Suprapubic skin (tissue), 4 donors: ENCODE measurements at regions not wholly inside any gene's neighbourhood (a gene's known extent, or its start where the extent isn't known, plus 50 kb on each side); places are given as distances from the start of the nearest gene placed in this dataset.

Source experiments
- DNase-seq, 2 donors: peaks; one replicate each; pipeline ENCODE4 v3.0.0-alpha.2; 2019; ENCODE audit warnings: low spot score in 2 of 2
- H3K27ac ChIP-seq: fragments of 200-600 bp; sonication (generic); one replicate; pipeline ENCODE4 v1.5.1; 2019
- H3K27me3 ChIP-seq: fragments of 200-600 bp; sonication (generic); one replicate; pipeline ENCODE4 v1.5.1; 2019
- H3K36me3 ChIP-seq: fragments of 200-600 bp; sonication (generic); one replicate; pipeline ENCODE4 v1.5.1; 2019
- H3K4me1 ChIP-seq: fragments of 200-600 bp; sonication (generic); one replicate; pipeline ENCODE4 v1.5.1; 2019
- H3K4me3 ChIP-seq: fragments of 200-600 bp; sonication (generic); one replicate; pipeline ENCODE4 v1.5.1; 2019; ENCODE audit warnings: mild to moderate bottlenecking
- H3K9me3 ChIP-seq: fragments of 200-600 bp; sonication (generic); one replicate; pipeline ENCODE4 v1.5.1; 2019
- CTCF ChIP-seq, 2 donors: fragments of 200-600 bp in 1 of 2; fragments of 450-650 bp in 1 of 2; sonication (generic) in 1 of 2; IDR thresholded peaks; one replicate each; pipeline ENCODE4 v1.5.1; 2016 to 2019; ENCODE audit warnings: antibody characterized with exemption in 2 of 2, mild to moderate bottlenecking in 1 of 2, moderate library complexity in 1 of 2
- EP300 ChIP-seq: sonication (generic); formaldehyde crosslinking; IDR thresholded peaks from one replicate; pipeline ENCODE4 v1.6.1; 2017; ENCODE audit warnings: antibody characterized with exemption
- POLR2A ChIP-seq, 2 donors: fragments of 450-650 bp; IDR thresholded peaks; one replicate each; pipeline ENCODE4 v1.6.1; 2017; ENCODE audit warnings: antibody characterized with exemption in 2 of 2, mild to moderate bottlenecking in 2 of 2, moderate library complexity in 2 of 2
- POLR2AphosphoS5 ChIP-seq, 3 donors: sonication (generic); formaldehyde crosslinking; IDR thresholded peaks; one replicate each; pipeline ENCODE4 v1.6.1; 2017; ENCODE audit warnings: antibody characterized with exemption in 3 of 3
- WGBS: methylation state at CpG from one replicate; pipeline ENCODE4 v1.1.5; 2018; 5-methylcytosine and 5-hydroxymethylcytosine counted together

GRCh38 chr13:91105270-91105669 lies 242.2 kb upstream of the MIR17HG start:
- TF ChIP-seq POLR2A (IDR thresholded peaks at IDR 0.05) (no peak), EP300 (no peak), POLR2AphosphoS5 (IDR thresholded peaks at IDR 0.05) (no peak), CTCF (IDR thresholded peaks at IDR 0.05) (no peak)
- Histone ChIP-seq H3K36me3 (no peaks in the 10 kb centered on the region), H3K9me3 (no peaks in the 10 kb centered on the region), H3K4me1 (no peaks in the 10 kb centered on the region), H3K27me3 (no peaks in the 10 kb centered on the region), H3K4me3 (no peak overlapping the region), H3K27ac (no peak overlapping the region)
- 90% methylated on average over 3 of the region's 3 CpGs for WGBS
- no peak for DNase-seq

DNA sequence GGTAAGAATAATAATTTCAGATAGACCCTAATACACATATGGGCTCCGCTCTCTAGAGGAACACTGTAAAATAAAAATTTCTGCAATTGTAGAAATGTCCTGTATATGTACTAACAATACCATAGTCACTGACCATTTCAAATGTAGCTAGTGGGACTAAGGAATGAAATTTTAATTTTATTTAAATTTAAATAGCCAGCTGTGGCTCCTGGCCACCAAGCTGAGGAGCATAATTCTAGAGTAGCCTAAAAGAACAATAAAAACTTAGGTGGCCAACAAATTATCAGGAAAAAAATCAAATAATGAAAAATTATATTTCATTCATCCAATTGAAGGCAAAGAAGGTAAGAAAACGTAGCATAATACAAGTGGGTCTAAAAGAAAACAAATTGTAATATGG lies 240.9 kb upstream of the MIR17HG start:
- 90% methylated on average over 2 of the region's 2 CpGs for WGBS
- no peaks in the 10 kb centered on the region for H3K27me3 ChIP-seq
- no peak overlapping the region for H3K27ac ChIP-seq
- H3K9me3 ChIP-seq = no peaks in the 10 kb centered on the region
- H3K4me1 ChIP-seq = no peaks in the 10 kb centered on the region
- no peak for TF ChIP-seq POLR2A (IDR thresholded peaks at IDR 0.05)
- no peak for TF ChIP-seq EP300
- no peak for TF ChIP-seq CTCF (IDR thresholded peaks at IDR 0.05)
- TF ChIP-seq POLR2AphosphoS5 (IDR thresholded peaks at IDR 0.05) = no peak
- no peaks in the 10 kb centered on the region for H3K36me3 ChIP-seq
- H3K4me3 ChIP-seq = no peak overlapping the region
- DNase-seq = no peak

DNA sequence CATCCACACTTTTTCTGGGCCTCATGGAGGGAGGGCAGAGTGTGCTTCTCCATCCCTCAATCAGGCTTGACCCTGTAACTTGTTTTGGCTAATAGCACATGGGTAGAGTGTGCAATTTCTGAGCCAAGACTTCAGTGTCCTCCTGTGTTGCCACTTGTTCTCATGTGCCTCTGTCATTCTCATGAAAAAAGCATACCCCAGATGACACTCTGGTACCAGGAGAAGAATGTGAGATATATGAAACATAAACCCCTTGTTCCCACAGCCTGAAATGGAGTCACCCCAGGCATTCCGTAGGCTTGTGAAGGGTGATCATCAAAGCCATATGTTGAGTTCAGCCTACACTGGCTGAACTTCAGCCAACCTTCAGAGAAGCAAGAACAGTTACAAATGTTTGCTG lies 239.2 kb upstream of the MIR17HG start:
- H3K36me3 ChIP-seq = no peaks in the 10 kb centered on the region

GRCh38 chr13:91111476-91112200 lies 235.8 kb upstream of the MIR17HG start:
- TF ChIP-seq EP300 (no peak), CTCF (IDR thresholded peaks at IDR 0.05) (no peak), POLR2A (IDR thresholded peaks at IDR 0.05) (no peak), POLR2AphosphoS5 (IDR thresholded peaks at IDR 0.05) (no peak)
- DNase-seq = no peak
- no peak overlapping the region for H3K27ac ChIP-seq

More for the DNA sequence above, 239.2 kb upstream of the MIR17HG start:
- TF ChIP-seq EP300 (no peak), POLR2A (IDR thresholded peaks at IDR 0.05) (no peak)
- no peaks in the 10 kb centered on the region for H3K27me3 ChIP-seq
- no peak overlapping the region for H3K27ac ChIP-seq
- WGBS = 75% methylated on average over 1 of the region's 1 CpG
- no peaks in the 10 kb centered on the region for H3K4me1 ChIP-seq
- H3K9me3 ChIP-seq = no peaks in the 10 kb centered on the region
- DNase-seq = no peak
- no peak overlapping the region for H3K4me3 ChIP-seq

GRCh38 chr13:91112201-91112923 lies 235.1 kb upstream of the MIR17HG start:
- no peak for DNase-seq
- 56% methylated on average over 7 of the region's 7 CpGs for WGBS
- Histone ChIP-seq H3K4me3 (no peak overlapping the region), H3K9me3 (no peaks in the 10 kb centered on the region), H3K36me3 (no peaks in the 10 kb centered on the region), H3K27ac (no peak overlapping the region), H3K27me3 (no peaks in the 10 kb centered on the region), H3K4me1 (no peaks in the 10 kb centered on the region)
- no peak for TF ChIP-seq CTCF (IDR thresholded peaks at IDR 0.05)
- TF ChIP-seq POLR2AphosphoS5 (IDR thresholded peaks at IDR 0.05) = no peak
- no peak for TF ChIP-seq POLR2A (IDR thresholded peaks at IDR 0.05)
- no peak for TF ChIP-seq EP300

More at GRCh38 chr13:91111476-91112200, 235.8 kb upstream of the MIR17HG start:
- no peaks in the 10 kb centered on the region for H3K9me3 ChIP-seq
- H3K4me3 ChIP-seq = no peak overlapping the region
- 67% methylated on average over 6 of the region's 6 CpGs for WGBS
- no peaks in the 10 kb centered on the region for H3K27me3 ChIP-seq
- no peaks in the 10 kb centered on the region for H3K4me1 ChIP-seq
- H3K36me3 ChIP-seq = no peaks in the 10 kb centered on the region
